ENCODE measurements at regions not wholly inside any gene's neighbourhood (a gene's known extent, or its start where the extent isn't known, plus 50 kb on each side); places are given as distances from the start of the nearest gene placed in this dataset.

GRCh38 chr4:65777270-65777669 lies 107.0 kb upstream of the EPHA5 start:
- H3K4me1 ChIP-seq (ENCODE audit: insufficient read depth, low read length, poor library complexity, severe bottlenecking): no peaks in the 10 kb centered on the region
- BruUV-seq (replicated peaks): no TSS peak
- intact Hi-C loops (cut with micrococcal nuclease; ENCODE audit: unreplicated experiment): no loop called here
- H3K36me3 ChIP-seq (ENCODE audit: insufficient read depth, low read length, poor library complexity, severe bottlenecking): no peaks in the 10 kb centered on the region
- no peaks in the 10 kb centered on the region for H3K9me3 ChIP-seq (ENCODE audit: low read depth, low read length, poor library complexity, severe bottlenecking)
- H3K27me3 ChIP-seq (replicated peaks; ENCODE audit: insufficient read depth, low read depth, low read length, poor library complexity): no peaks in the 10 kb centered on the region
- no peak for DNase-seq (ENCODE audit: low spot score)
- no peak for TF ChIP-seq CTCF (conservative IDR thresholded peaks at IDR 0.05; ENCODE audit: low read depth, low read length)
- TF ChIP-seq EZH2 (IDR thresholded peaks at IDR 0.05; ENCODE audit: borderline replicate concordance, low read depth, low read length, poor library complexity, severe bottlenecking): no peak
- CTCF ChIA-PET: no interaction called here
- no peak overlapping the region for H3K4me3 ChIP-seq (ENCODE audit: low read depth, low read length, poor library complexity, severe bottlenecking)
- H3K27ac ChIP-seq (ENCODE audit: low read depth, low read length, poor library complexity, severe bottlenecking): no peak overlapping the region
- POLR2A ChIA-PET (ENCODE audit: low non-redundant PET): no interaction called here

GRCh38 chr4:65773636-65774035 lies 103.3 kb upstream of the EPHA5 start:
- no peaks in the 10 kb centered on the region for H3K9me3 ChIP-seq (ENCODE audit: low read depth, low read length, poor library complexity, severe bottlenecking)
- POLR2A ChIA-PET (ENCODE audit: low non-redundant PET): no interaction called here
- no peaks in the 10 kb centered on the region for H3K4me1 ChIP-seq (ENCODE audit: insufficient read depth, low read length, poor library complexity, severe bottlenecking)
- no peaks in the 10 kb centered on the region for H3K27me3 ChIP-seq (replicated peaks; ENCODE audit: insufficient read depth, low read depth, low read length, poor library complexity)
- H3K27ac ChIP-seq (ENCODE audit: low read depth, low read length, poor library complexity, severe bottlenecking): no peak overlapping the region
- no peak overlapping the region for H3K4me3 ChIP-seq (ENCODE audit: low read depth, low read length, poor library complexity, severe bottlenecking)
- no peak for DNase-seq (ENCODE audit: low spot score)
- TF ChIP-seq CTCF (conservative IDR thresholded peaks at IDR 0.05; ENCODE audit: low read depth, low read length) (no peak), EZH2 (IDR thresholded peaks at IDR 0.05; ENCODE audit: borderline replicate concordance, low read depth, low read length, poor library complexity, severe bottlenecking) (no peak)
- CTCF ChIA-PET: no interaction called here
- intact Hi-C loops (cut with micrococcal nuclease; ENCODE audit: unreplicated experiment): no loop called here
- no TSS peak for BruUV-seq (replicated peaks)
- H3K36me3 ChIP-seq (ENCODE audit: insufficient read depth, low read length, poor library complexity, severe bottlenecking): no peaks in the 10 kb centered on the region

GRCh38 chr4:65747386-65747785 lies 77.1 kb upstream of the EPHA5 start:
- no peak overlapping the region for H3K27ac ChIP-seq (ENCODE audit: low read depth, low read length, poor library complexity, severe bottlenecking)
- no peaks in the 10 kb centered on the region for H3K36me3 ChIP-seq (ENCODE audit: insufficient read depth, low read length, poor library complexity, severe bottlenecking)
- no TSS peak for BruUV-seq (replicated peaks)
- no peak for DNase-seq (ENCODE audit: low spot score)
- CTCF ChIA-PET: no interaction called here
- no peaks in the 10 kb centered on the region for H3K27me3 ChIP-seq (replicated peaks; ENCODE audit: insufficient read depth, low read depth, low read length, poor library complexity)
- POLR2A ChIA-PET (ENCODE audit: low non-redundant PET): no interaction called here
- no peak for TF ChIP-seq CTCF (conservative IDR thresholded peaks at IDR 0.05; ENCODE audit: low read depth, low read length)
- TF ChIP-seq EZH2 (IDR thresholded peaks at IDR 0.05; ENCODE audit: borderline replicate concordance, low read depth, low read length, poor library complexity, severe bottlenecking): no peak
- H3K9me3 ChIP-seq (ENCODE audit: low read depth, low read length, poor library complexity, severe bottlenecking): no peaks in the 10 kb centered on the region
- no peaks in the 10 kb centered on the region for H3K4me1 ChIP-seq (ENCODE audit: insufficient read depth, low read length, poor library complexity, severe bottlenecking)
- intact Hi-C loops (cut with micrococcal nuclease; ENCODE audit: unreplicated experiment): no loop called here
- H3K4me3 ChIP-seq (ENCODE audit: low read depth, low read length, poor library complexity, severe bottlenecking): no peak overlapping the region
